GM12891 (cell line): ENCODE measurements at regions not wholly inside any gene's neighbourhood (a gene's known extent, or its start where the extent isn't known, plus 50 kb on each side); places are given as distances from the start of the nearest gene placed in this dataset.

Experiments used
- PAX5 ChIP-seq: IDR thresholded peaks from 2 replicates; pipeline ENCODE4 v1.6.1; 2011; ENCODE audit warnings: low read length, moderate library complexity, mild to moderate bottlenecking; ENCODE audit not compliant: insufficient read depth, severe bottlenecking
- POLR2A ChIP-seq: IDR thresholded peaks from 2 replicates; pipeline ENCODE4 v1.6.1; 2011; ENCODE audit warnings: low read depth, low read length, control low read depth
- POLR2AphosphoS5 ChIP-seq: IDR thresholded peaks from 2 replicates; pipeline ENCODE4 v1.6.1; 2011; ENCODE audit warnings: low read depth, low read length, control low read depth
- POU2F2 ChIP-seq: IDR thresholded peaks from 2 replicates; pipeline ENCODE4 v1.6.1; 2011; ENCODE audit warnings: low read depth, mild to moderate bottlenecking, control low read depth, low read length, moderate library complexity
- SPI1 ChIP-seq: IDR thresholded peaks from 2 replicates; pipeline ENCODE4 v1.6.1; 2011; ENCODE audit warnings: low read depth, low read length, control low read depth
- TAF1 ChIP-seq: IDR thresholded peaks from 2 replicates; pipeline ENCODE4 v1.6.1; 2011; ENCODE audit warnings: low read depth, low read length, control low read depth

- no peak for TF ChIP-seq TAF1
- TF ChIP-seq POLR2A = no peak
- TF ChIP-seq POLR2AphosphoS5 = no peak
- TF ChIP-seq PAX5 = no peak
- TF ChIP-seq SPI1 = no peak
- no peak for TF ChIP-seq POU2F2
Observed at GRCh38 chr2:59171019-59171418, 929.9 kb upstream of the FANCL start.
